GM18909 (cell line): ENCODE measurements at regions not wholly inside any gene's neighbourhood (a gene's known extent, or its start where the extent isn't known, plus 50 kb on each side); places are given as distances from the start of the nearest gene placed in this dataset.

Source experiments
- ATAC-seq: cut with Tn5 transposase; IDR thresholded peaks from one replicate; pipeline ENCODE4 v1.9.1; 2021; ENCODE audit warnings: mild to moderate bottlenecking; ENCODE audit not compliant: unreplicated experiment, poor library complexity

DNA sequence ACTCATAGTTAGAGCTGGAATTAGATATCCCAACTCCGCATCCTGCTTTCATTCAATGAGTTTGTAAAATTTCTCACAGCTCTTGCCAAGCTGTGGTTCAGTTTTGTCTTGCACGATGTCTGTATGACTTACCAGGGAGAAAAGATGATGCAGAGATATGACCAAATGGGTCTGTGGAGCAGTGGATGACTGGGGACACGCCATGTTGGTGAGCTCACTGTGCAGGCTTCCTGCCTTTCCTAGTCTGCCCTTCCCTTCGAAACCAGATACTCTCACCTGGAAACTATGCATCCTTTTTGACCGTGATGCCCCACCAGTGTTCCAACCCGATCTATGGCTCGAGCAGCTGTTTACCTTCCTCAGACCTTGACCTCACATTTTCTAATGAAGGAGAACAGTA lies 262.7 kb upstream of the BMP2 start:
- no peak for ATAC-seq

DNA sequence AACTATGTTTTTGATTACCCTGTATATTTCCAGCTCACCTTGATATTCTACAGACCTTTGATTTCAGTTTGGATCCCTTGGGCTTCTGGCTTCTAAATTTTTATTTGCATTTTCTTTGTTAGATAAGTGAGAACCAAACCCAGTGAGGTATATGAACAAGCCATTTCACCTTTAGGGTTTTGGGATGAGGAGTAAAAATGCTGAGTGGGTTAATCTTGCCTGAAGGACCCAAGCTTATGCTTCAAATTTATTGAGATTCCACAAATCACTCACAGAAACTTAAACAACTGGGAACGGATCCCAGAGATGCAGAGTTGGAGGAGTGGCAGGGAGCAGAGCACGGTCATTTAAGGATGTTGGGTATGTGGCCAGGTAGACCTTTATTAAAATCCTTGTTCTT lies 263.3 kb upstream of the BMP2 start:
- ATAC-seq, result no peak

DNA sequence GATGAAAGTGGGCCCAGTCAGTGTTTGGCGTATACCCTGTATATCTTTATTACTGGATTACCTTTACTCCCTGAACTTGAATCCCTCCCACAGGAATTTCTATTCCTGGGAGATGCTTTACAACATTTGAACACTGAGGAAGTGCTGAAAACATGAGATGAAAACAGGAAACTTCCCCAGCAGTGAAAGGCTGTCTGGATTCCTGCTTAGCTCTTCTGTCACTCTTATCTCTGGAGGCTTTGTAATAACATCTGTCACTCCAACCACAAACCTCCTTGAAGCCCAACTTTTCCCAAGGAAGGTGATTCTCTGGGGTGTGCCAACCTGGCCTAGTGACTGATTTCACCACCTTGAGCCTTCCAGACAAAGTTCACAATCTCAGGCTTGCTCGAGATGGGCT lies 264.5 kb upstream of the BMP2 start:
- no peak for ATAC-seq

DNA sequence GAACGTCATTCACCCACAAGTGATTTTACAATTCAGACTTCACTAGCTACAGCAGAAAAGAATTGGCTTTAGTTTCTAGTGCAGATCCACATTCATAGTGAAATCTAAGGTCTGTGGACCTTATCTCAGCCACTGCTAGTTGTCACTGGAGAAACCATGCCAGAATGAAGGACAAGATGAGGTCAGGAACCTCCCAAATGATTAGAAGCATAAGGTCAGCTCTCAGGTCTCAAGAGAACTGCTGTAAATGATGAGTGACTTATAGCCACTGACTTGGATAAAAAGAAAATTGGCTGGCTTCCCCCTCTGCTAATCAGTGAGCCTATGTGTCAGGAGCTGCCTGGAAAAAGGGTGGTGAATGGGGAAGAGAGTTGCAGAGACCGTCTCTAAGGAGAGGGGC lies 265.3 kb upstream of the BMP2 start:
- no peak for ATAC-seq

DNA sequence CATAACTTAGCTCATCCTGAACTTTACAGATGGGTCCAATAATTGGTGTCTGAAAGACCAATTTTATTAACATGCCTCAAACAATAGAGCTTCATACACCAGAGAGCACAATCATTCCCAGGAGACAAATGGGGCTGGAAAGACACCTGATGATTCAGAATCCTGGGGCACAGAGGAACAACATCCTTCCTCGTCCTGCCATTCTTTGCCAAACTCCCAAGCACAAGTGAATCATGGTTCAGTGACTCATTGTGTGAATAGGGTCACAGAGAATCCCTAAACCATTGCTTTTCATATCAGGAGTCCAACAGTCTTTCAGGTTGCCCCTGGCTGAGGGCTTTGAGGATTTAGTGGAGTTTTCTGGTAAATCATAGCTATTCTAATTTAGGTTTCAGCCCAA lies 266.4 kb upstream of the BMP2 start:
- no peak for ATAC-seq

DNA sequence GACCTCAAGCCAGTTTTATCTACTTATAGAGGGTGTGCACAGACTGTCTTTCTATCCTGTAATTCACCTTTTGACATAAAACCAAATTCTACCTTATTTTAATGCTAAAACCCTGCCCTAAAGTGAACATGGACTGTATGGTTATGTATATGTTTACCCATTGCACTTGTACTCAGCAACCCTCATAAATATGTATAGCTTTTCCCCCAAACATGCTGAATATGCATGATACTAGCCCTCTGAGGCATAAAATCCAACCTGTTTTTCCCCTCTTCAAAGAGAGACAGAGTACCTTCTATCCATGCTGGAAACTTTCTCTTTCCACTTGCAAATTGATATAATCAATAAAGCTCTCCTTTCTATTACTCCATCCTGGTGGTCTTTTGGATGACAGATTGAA lies 267.9 kb upstream of the BMP2 start:
- no peak for ATAC-seq

DNA sequence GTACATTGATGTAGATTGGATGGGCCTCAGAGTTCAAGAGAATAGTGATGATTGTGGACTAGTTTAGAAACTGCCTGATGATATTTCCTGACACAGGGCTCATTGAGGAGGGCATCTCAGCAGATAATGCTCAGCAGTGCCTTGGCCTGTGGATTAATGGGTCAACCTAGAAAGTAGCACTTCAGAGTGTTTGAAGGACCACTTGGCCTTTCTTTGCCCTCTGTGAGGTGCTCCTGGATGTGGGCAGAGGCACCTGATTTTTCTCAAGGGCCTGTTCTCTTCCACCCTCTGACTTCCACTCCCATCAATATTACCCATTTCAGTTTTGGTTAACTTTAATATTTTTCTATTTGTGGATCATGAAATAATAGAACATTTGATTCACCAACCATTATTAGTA lies 270.6 kb upstream of the BMP2 start:
- ATAC-seq, result no peak

DNA sequence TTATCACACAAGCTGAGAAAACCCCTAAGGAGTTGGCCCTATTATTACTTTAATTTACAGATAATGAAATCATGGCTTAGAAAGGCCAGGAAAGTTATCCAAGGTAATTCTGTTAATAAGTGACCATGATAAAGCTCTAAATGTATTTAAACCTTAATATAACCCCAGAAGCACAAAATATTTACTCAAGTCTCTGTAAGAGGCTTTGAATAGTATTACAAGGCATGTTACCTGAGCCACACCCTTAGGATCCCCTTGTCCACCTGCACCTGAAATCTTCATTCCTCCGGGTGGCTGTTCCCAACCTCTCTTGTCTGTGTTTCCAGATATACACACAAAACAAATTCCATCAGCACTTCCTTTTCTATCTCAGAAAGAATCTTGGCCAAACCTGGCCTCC lies 271.6 kb upstream of the BMP2 start:
- no peak for ATAC-seq

DNA sequence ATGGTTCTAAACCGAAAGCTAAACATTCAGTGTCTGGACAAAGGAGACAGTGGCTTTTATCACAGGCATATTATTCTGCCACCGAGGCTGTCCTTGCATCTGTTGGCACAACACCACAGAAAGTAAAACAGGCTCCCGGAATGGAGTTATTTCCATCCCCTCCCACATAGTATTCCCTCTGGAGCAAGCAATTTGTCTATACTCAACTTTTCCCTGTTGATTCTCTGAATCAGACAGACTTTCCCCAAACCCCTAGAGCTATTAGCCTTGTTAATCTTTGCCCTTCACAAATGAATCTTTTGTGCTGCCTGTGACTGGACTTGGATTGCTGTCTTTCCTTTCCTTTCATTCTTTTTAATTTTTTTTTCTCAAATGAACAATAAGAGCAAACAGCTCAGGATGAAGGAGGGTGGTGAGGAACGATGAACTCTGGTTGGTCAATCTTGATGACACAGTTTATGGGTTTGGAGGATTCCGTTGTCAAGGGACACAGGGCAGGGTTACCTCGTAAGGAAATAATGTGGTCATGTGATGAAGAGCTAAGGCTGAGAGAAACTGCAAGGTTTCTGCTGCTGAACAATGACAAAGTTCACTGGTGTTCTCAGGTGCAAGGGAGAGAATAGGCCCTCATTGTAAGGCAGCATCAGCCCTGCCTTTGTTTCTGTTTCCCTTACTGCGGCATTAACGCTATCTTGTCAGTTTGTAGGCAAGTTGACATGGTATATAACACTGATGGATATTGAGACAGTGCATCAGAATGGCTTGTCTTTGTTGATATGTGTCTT lies 275.0 kb upstream of the BMP2 start:
- ATAC-seq, result no peak

DNA sequence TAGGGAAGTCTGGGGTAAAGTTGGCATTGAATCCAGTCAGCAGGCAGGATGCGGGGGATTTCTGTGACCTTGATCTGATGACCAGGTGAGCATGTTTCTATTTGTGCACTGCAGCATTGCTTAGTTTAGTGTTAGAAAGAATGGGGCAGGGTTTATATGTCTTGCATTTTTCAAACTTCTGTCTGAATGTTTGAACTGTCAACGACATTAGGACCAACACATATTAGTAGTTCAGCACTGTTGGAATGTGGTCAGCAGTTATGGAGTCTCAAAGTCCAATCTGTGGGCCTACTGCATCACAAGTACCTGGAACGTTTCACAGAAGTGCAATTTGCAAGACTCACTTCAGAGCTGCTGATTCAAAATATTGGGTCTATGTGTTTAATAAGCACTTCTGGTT lies 276.6 kb upstream of the BMP2 start:
- no peak for ATAC-seq

DNA sequence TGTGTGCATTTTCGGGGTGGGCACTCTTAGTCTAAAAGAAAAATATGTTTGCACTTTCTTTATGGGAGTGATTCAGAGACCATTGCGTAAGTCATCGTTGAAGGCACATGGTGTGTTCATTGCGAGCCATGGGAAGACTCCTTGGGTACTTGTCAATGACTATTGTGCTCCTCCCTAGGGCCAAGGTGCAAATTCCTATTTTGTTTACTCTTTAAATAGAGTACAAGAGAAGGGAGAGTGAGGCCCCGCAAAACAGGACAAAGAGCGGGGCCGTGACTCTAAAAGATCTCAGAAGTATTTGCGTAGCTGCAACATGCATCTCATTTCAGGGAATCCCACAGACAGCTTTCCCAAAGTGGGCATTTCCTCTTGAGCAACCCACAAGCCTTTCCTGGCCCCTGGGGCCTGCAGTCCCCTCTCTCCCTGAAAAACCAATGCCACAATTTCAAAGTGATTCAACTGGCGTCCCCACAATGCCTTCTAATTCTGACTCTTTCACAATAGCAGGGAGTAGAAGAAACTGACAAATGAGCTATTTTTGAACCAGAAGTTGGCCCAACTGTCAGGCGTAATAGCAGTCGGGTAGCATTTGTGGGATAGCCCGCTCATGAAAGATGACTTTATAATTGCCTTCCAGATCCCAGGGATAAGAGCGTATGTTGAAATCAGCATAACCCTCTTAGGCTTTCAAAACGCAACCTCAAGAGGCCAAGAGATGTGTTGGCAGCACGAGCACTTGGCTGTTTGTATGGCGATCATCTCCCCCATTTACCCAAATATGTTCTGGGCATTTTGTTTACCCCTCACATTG lies 277.9 kb upstream of the BMP2 start:
- ATAC-seq, result no peak

DNA sequence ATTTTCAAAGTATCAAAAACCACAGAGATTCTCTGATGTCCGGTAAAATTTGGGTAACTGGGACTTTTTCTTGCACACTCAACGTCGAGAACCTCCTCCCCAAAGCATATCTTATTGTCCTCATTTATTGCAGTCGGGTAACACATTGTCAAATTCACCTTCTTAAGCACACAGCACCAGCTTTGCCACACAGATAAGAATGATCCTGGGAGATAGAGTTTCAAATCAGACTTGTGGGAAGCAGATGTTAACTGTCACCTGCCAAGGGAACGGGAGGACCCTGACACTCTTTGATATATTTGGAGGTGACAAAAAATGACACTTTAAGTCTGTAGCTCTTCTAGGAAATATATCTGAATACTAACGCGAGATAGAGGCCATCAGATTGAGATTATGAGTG lies 282.1 kb upstream of the BMP2 start:
- no peak for ATAC-seq

DNA sequence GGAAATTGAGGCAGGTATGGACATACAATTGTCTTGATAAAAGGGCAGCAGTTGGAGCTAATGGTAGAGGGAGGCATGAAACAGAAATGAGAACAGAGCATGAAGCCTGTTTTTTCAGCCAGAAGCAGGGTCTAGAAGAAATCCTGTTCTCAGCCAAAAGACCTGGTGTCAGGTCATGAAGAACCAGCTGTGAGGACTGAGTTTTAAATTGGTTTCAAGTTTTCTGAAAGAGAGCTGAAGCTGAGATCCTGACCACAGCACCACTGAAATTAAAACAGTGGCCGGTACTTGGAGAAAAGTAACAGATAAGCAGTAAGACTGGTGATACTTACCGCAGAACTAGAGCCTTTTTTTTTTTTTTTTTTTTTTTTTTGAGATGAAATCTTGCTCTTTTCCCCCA lies 283.8 kb upstream of the BMP2 start:
- ATAC-seq, result no peak

DNA sequence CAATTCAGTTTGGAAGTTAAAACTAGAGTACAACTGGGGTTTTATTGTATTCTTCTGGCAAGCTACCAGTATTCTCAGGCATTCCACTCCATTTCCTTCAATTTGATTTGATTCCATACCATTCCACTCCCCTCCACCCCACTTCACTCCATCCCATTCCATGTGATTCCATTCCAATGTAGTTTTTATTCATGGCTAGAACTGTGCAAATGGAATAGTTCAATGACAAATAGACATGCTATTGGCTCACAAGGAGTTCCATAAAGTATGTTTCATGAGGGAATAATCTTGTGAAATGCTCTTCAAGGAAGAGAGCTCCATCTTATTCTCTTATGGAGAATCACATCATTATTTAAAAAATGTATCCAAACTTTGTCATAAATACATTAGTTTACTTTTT lies 285.0 kb upstream of the BMP2 start:
- no peak for ATAC-seq

DNA sequence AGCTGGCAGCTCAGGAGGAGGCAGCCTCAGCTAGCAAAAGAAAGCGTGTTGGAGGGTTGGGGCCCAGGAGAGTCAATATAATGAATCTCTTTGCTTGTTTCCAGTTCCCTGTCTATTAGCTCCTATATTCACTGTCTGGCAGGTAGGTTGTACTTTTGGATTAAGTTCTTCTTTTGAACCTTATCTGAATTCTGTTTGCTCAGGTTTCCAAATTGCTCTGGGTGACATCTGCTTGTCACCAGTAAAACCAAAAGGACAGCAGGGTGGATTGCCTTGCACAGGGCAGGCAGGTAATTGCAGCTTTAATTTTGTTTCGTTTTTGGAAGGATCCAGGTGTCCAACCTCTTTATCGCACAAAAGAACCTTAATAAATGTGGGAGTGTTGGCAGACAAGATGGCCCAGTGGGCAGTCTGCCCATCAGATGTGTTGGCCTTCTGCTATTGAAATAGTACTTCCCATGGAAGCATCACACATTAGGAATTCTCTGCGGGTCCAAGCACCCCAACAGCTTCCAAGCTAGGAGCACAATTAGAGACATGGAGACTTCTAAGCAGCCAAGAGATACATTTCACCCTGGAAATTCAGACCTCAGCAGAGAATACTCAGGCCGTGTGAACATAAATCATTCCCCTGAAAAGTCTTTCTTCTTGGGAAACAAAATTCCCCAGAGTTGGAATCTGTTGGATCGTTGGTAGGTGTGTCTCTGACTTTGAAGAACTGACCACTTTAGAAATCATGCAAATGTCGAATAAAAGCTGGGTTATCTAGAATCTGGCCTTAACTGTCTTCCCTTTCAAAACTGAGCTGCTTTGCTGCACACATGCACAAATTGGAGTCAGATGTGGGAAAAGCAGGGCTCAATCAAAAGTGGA lies 286.9 kb upstream of the BMP2 start:
- ATAC-seq, result no peak

DNA sequence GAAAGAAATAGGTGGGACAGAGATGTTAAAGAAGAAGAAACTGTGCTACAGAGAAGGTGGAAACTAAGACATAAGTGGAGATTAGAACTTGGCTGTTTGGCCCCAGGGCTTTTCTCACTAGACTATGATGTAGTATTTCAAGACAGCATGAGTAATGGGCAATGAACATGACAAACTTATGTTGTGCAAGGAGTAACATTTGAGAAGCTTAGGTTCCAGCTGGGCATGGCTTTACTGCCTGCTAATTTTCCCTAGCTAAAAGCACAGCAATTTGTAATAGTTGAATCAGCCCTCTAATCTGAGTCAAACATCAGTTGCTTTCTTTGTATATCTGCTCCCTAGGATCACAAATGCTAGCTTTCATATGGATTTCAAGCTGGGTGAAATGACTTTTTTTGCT lies 294.3 kb upstream of the BMP2 start:
- no peak for ATAC-seq

DNA sequence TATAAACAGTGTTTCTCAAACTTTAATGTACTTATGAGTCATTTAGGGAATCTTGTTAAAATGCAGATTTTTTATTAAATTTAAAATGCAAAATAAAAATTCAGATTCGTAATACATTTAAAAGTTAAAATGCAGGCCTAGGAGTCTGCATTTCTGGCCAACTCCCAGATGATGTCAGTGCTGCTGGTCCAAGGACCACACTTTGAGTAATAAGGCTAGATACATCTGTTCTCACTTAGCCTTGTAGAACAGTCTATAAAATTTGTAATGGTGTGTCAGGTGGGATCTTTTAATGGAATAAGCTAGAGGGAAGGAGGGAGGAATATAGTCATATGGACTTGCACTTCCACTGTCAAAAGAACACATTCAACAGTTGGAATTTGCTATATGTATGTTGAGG lies 295.6 kb upstream of the BMP2 start:
- no peak for ATAC-seq

DNA sequence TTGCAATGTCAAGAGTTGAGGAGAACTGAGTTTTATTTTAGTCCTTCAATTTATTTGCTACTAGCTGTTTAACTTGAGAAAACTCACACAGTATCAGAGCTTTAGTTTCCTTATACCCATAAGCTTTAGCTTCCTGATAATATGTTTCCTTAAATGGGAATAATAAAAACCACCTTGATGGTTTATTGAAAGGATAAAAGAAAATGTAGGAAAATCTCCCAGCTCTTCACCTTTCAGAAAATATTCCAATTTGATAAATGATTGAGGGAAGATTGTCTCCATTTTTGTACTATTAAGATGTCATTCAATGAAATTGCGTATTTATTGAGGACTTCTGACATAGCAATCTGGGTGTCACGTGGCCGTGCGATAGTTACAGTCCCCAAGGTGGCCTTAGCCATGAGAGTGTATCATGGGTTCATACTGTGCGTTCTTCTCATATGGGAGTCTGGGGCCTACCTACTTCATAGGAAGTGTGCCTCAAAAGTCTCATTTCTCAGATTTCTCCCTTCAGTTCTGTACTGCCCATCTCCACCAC lies 296.3 kb upstream of the BMP2 start:
- no peak for ATAC-seq

DNA sequence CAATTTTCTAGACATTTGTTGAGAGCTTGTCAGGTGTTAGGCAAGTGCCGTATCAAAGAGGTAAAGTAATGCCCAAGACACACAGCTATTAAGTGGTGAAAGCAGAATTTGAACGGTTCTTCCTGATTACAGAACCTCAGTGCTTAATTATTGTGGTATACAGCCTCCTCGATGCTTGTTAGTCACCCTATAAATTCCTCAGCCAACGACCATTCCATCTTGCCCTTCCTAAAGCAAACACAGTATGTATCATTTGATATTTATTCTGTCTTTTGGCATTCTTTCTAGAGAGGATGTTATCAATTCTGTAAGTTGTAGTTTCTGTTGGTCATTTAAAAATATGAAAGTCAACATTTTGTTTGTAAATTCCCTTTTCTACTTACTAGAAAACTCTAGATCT lies 297.8 kb upstream of the BMP2 start:
- ATAC-seq, result no peak

DNA sequence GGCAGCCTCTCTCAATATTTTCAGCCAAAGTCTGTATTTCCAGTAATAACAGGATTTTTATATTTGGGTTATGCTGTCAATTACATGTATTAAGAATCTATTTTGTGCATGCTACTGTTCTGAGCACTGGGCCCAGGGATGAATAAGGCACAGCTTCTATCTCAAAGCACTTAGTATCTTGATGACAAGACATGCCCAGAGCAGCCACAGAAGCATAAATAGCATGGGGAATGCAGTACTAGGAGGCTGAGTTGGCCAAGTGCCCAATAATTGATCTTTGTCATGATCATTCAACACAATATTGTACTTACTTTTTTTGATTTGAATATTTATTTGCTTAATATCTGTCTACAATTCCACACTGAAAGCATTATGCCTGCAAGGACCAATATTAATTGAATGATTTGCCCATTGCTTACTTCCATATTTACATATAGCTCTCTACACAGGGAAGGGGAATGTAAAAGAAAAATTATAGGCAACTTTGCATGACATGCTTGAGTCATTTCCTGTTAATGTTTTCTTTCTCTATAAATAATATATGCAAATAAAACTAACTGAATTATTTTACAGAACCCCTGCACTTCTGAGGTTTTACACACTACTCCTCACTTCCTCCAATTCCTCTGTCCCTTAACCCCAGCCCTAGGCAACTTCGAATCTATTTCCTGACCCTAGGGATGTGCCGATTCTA lies 298.9 kb upstream of the BMP2 start:
- ATAC-seq, result no peak
